ENCODE measurements at regions not wholly inside any gene's neighbourhood (a gene's known extent, or its start where the extent isn't known, plus 50 kb on each side); places are given as distances from the start of the nearest gene placed in this dataset.

DNA sequence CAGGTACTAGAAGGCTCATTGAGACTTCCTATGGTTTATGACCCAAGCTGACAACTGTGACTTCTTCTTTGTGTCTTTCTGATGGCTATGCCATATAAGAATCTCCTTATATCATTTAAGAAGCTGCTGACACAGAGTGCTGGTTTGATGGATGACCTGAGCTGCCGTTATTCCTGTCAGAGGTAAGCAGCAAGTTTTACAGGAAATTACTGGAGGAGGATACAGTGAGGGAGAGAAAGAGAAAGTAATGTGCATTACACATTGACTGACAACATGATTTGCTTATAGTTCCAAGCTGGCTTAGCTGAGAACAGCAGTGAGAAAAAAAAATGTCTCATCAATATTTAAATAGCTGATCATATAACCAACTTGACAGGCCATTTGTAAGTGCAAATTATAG lies 981.4 kb downstream of the FSCB start:
- H4K20me1 ChIP-seq (ENCODE audit: insufficient read depth): no peaks in the 10 kb centered on the region
- no peaks in the 10 kb centered on the region for H3K27me3 ChIP-seq (ENCODE audit: insufficient read depth)
- no peaks in the 10 kb centered on the region for H3K36me3 ChIP-seq (replicated peaks in 1 of 2; ENCODE audit: control insufficient read depth in 1 of 2, insufficient read depth in 2 of 2, low read length in 1 of 2)
- POLR2A ChIA-PET: no interaction called here
- H3K9me3 ChIP-seq: no peaks in the 10 kb centered on the region
- no peak for DNase-seq
- CTCF ChIA-PET: no interaction called here
- H3K9me2 ChIP-seq: no peaks in the 10 kb centered on the region
- H3K4me2 ChIP-seq: no peak overlapping the region
- H3K4me3 ChIP-seq (ENCODE audit: low read depth in 2 of 2, low read length in 1 of 2): no peak overlapping the region
- H2AFZ ChIP-seq (ENCODE audit: low read depth): no peak overlapping the region
- H3F3A ChIP-seq (replicated peaks; ENCODE audit: insufficient read depth): no peaks in the 10 kb centered on the region
- no peaks in the 10 kb centered on the region for H3K79me2 ChIP-seq (ENCODE audit: insufficient read depth)
- no peak overlapping the region for H3K27ac ChIP-seq (ENCODE audit: low read depth in 2 of 2, low read length in 1 of 2)
- H3K4me1 ChIP-seq (ENCODE audit: control insufficient read depth in 1 of 2, insufficient read depth in 2 of 2, low read depth in 1 of 2, low read length in 1 of 2): no peaks in the 10 kb centered on the region
- TF ChIP-seq MEF2A (IDR thresholded peaks at IDR 0.05; ENCODE audit: borderline replicate concordance, low read depth) (no peak), RXRA (IDR thresholded peaks at IDR 0.05; ENCODE audit: borderline replicate concordance, low read depth) (no peak), TEAD4 (IDR thresholded peaks at IDR 0.05; ENCODE audit: borderline replicate concordance, insufficient read depth) (no peak), EZH2phosphoT487 (IDR thresholded peaks at IDR 0.05; ENCODE audit: borderline replicate concordance, low read depth) (no peak), SMC3 (IDR thresholded peaks at IDR 0.05; ENCODE audit: low read depth, low read length) (no peak), FOXJ3 (CRISPR knock-in tag; IDR thresholded peaks at IDR 0.05) (no peak), NRF1 (IDR thresholded peaks at IDR 0.05; ENCODE audit: low read depth, low read length) (no peak), MXI1 (IDR thresholded peaks at IDR 0.05; ENCODE audit: low read depth, low read length) (no peak), ELF1 (IDR thresholded peaks at IDR 0.05) (no peak), FOXM1 (IDR thresholded peaks at IDR 0.05; ENCODE audit: low read depth) (no peak), SIN3A (IDR thresholded peaks at IDR 0.05; ENCODE audit: borderline replicate concordance, low read depth, low read length) (no peak)
- TF ChIP-seq, protein P1, sequence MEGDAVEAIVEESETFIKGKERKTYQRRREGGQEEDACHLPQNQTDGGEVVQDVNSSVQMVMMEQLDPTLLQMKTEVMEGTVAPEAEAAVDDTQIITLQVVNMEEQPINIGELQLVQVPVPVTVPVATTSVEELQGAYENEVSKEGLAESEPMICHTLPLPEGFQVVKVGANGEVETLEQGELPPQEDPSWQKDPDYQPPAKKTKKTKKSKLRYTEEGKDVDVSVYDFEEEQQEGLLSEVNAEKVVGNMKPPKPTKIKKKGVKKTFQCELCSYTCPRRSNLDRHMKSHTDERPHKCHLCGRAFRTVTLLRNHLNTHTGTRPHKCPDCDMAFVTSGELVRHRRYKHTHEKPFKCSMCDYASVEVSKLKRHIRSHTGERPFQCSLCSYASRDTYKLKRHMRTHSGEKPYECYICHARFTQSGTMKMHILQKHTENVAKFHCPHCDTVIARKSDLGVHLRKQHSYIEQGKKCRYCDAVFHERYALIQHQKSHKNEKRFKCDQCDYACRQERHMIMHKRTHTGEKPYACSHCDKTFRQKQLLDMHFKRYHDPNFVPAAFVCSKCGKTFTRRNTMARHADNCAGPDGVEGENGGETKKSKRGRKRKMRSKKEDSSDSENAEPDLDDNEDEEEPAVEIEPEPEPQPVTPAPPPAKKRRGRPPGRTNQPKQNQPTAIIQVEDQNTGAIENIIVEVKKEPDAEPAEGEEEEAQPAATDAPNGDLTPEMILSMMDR (IDR thresholded peaks at IDR 0.05): no peak
- TF ChIP-seq, protein P2, sequence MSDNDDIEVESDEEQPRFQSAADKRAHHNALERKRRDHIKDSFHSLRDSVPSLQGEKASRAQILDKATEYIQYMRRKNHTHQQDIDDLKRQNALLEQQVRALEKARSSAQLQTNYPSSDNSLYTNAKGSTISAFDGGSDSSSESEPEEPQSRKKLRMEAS (IDR thresholded peaks at IDR 0.05; ENCODE audit: low read depth): no peak
- TF ChIP-seq, protein P3, sequence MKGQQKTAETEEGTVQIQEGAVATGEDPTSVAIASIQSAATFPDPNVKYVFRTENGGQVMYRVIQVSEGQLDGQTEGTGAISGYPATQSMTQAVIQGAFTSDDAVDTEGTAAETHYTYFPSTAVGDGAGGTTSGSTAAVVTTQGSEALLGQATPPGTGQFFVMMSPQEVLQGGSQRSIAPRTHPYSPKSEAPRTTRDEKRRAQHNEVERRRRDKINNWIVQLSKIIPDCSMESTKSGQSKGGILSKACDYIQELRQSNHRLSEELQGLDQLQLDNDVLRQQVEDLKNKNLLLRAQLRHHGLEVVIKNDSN (IDR thresholded peaks at IDR 0.05; ENCODE audit: borderline replicate concordance, low read depth): no peak
- TF ChIP-seq, protein P4, sequence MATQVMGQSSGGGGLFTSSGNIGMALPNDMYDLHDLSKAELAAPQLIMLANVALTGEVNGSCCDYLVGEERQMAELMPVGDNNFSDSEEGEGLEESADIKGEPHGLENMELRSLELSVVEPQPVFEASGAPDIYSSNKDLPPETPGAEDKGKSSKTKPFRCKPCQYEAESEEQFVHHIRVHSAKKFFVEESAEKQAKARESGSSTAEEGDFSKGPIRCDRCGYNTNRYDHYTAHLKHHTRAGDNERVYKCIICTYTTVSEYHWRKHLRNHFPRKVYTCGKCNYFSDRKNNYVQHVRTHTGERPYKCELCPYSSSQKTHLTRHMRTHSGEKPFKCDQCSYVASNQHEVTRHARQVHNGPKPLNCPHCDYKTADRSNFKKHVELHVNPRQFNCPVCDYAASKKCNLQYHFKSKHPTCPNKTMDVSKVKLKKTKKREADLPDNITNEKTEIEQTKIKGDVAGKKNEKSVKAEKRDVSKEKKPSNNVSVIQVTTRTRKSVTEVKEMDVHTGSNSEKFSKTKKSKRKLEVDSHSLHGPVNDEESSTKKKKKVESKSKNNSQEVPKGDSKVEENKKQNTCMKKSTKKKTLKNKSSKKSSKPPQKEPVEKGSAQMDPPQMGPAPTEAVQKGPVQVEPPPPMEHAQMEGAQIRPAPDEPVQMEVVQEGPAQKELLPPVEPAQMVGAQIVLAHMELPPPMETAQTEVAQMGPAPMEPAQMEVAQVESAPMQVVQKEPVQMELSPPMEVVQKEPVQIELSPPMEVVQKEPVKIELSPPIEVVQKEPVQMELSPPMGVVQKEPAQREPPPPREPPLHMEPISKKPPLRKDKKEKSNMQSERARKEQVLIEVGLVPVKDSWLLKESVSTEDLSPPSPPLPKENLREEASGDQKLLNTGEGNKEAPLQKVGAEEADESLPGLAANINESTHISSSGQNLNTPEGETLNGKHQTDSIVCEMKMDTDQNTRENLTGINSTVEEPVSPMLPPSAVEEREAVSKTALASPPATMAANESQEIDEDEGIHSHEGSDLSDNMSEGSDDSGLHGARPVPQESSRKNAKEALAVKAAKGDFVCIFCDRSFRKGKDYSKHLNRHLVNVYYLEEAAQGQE (IDR thresholded peaks at IDR 0.05; ENCODE audit: low read depth, low read length): no peak
- TF ChIP-seq, protein P5, sequence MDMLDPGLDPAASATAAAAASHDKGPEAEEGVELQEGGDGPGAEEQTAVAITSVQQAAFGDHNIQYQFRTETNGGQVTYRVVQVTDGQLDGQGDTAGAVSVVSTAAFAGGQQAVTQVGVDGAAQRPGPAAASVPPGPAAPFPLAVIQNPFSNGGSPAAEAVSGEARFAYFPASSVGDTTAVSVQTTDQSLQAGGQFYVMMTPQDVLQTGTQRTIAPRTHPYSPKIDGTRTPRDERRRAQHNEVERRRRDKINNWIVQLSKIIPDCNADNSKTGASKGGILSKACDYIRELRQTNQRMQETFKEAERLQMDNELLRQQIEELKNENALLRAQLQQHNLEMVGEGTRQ (IDR thresholded peaks at IDR 0.05; ENCODE audit: borderline replicate concordance, low read depth, low read length): no peak
- no peak overlapping the region for H3K9ac ChIP-seq
- WGBS (ENCODE audit: low lambda C conversion rate): 0% methylated on average over 1 of the region's 1 CpG

Measured in SK-N-SH (cell line).